Endothelial cell of umbilical vein (primary cell): ENCODE measurements at regions not wholly inside any gene's neighbourhood (a gene's known extent, or its start where the extent isn't known, plus 50 kb on each side); places are given as distances from the start of the nearest gene placed in this dataset.

Experiments
- BruUV-seq: library from RNA; stranded (reverse); fragments of 400-500 nt; replicated peaks from 2 replicates; lab custom pipeline; 2021; lab: Mats Ljungman, UMichigan
- CTCF ChIA-PET: fragments of 300-600, 350-600 bp; sonication (Branson Sonifier 250); formaldehyde crosslinking; loops from one replicate; lab custom pipeline; 2021; ENCODE audit warnings: antibody characterized with exemption, inconsistent platforms; lab: Charles Lee
- POLR2A ChIA-PET: fragments of 300-600, 350-600 bp; sonication (Branson Sonifier 250); formaldehyde crosslinking; loops from one replicate; lab custom pipeline; 2021; ENCODE audit warnings: antibody characterized with exemption, inconsistent platforms; lab: Charles Lee
- DNase-seq: peaks from one replicate; pipeline ENCODE4 v3.0.0-alpha.2; 2011; ENCODE audit warnings: low read depth, low spot score
- FAIRE-seq: peaks from 2 replicates; lab custom pipeline; 2011; peaks lifted over from hg19 to GRCh38; lab: Jason Lieb, UNC
- H2AFZ ChIP-seq: 2 replicates; pipeline ENCODE4 v1.6.0; 2012; ENCODE audit warnings: low read depth, low read length, control low read depth, inconsistent platforms
- H3K27ac ChIP-seq: 2 replicates; pipeline ENCODE4 v1.5.1; 2011; ENCODE audit warnings: low read depth, mild to moderate bottlenecking, control low read depth, low read length, moderate library complexity; ENCODE audit not compliant: insufficient read depth
- H3K27me3 ChIP-seq, 2 experiments: 2 replicates each; pipeline versions ENCODE4 v1.6.0 to v1.6.1; 2011; ENCODE audit warnings: low read length in 2 of 2, mixed read lengths in 1 of 2; ENCODE audit not compliant: control insufficient read depth in 2 of 2, insufficient read depth in 2 of 2
- H3K36me3 ChIP-seq, 2 experiments: 2 replicates in 1 of 2; 3 replicates in 1 of 2; pipeline ENCODE4 v1.5.1; 2011; ENCODE audit warnings: low read length in 2 of 2, mild to moderate bottlenecking in 1 of 2, moderate library complexity in 1 of 2; ENCODE audit not compliant: control insufficient read depth in 2 of 2, insufficient read depth in 2 of 2; ENCODE audit errors: extremely low read depth in 1 of 2
- H3K4me1 ChIP-seq: 3 replicates; pipeline ENCODE4 v1.5.1; 2011; ENCODE audit warnings: mild to moderate bottlenecking, low read length; ENCODE audit not compliant: control insufficient read depth, insufficient read depth; ENCODE audit errors: extremely low read depth
- H3K4me2 ChIP-seq: 2 replicates; pipeline ENCODE4 v1.6.1; 2011; ENCODE audit warnings: low read length, control low read depth, mixed read lengths; ENCODE audit not compliant: insufficient read depth
- H3K4me3 ChIP-seq, 3 experiments: fragments of 200-600 bp in 1 of 3; sonication (generic), shearing (Covaris generic) in 1 of 3; replicated peaks in 1 of 3; 2 replicates each; pipeline ENCODE4 v1.5.1; 2011 to 2016; ENCODE audit warnings: control low read depth in 3 of 3, low read length in 3 of 3, mild to moderate bottlenecking in 2 of 3, inconsistent platforms in 1 of 3, low read depth in 1 of 3, moderate library complexity in 1 of 3; ENCODE audit not compliant: insufficient read depth in 1 of 3
- H3K79me2 ChIP-seq: 2 replicates; pipeline ENCODE4 v1.6.0; 2012; ENCODE audit warnings: low read length, inconsistent platforms; ENCODE audit not compliant: control insufficient read depth, insufficient read depth
- H3K9ac ChIP-seq: replicated peaks from 2 replicates; pipeline ENCODE3; 2011; ENCODE audit warnings: low read length, control low read depth; ENCODE audit not compliant: insufficient read depth; ENCODE audit errors: extremely low read depth
- H3K9me1 ChIP-seq: replicated peaks from 3 replicates; pipeline ENCODE4 v1.6.0; 2011; ENCODE audit warnings: mild to moderate bottlenecking, low read length; ENCODE audit not compliant: control insufficient read depth, insufficient read depth; ENCODE audit errors: extremely low read depth
- H3K9me3 ChIP-seq: replicated peaks from 2 replicates; pipeline ENCODE4 v1.5.1; 2012; ENCODE audit warnings: low read length, inconsistent platforms; ENCODE audit not compliant: control insufficient read depth, insufficient read depth
- H4K20me1 ChIP-seq: replicated peaks from 2 replicates; pipeline ENCODE3; 2011; ENCODE audit warnings: mild to moderate bottlenecking, low read length; ENCODE audit not compliant: control insufficient read depth, insufficient read depth; ENCODE audit errors: extremely low read depth
- CTCF ChIP-seq, 2 donors: IDR thresholded peaks; 1 replicate in 1 of 2; 2 replicates in 1 of 2; pipeline ENCODE4 v1.5.1; 2011; ENCODE audit warnings: low read length in 2 of 2, mild to moderate bottlenecking in 2 of 2, moderate library complexity in 2 of 2, control low read depth in 1 of 2, inconsistent platforms in 1 of 2, low read depth in 1 of 2; ENCODE audit not compliant: insufficient read depth in 1 of 2; ENCODE audit errors: extremely low read depth in 1 of 2
- EZH2 ChIP-seq: IDR thresholded peaks from 2 replicates; pipeline ENCODE4 v1.6.1; 2012; ENCODE audit warnings: borderline replicate concordance, low read depth, mild to moderate bottlenecking, moderate library complexity, low read length, inconsistent platforms; ENCODE audit not compliant: severe bottlenecking
- FOS ChIP-seq: IDR thresholded peaks from 2 replicates; pipeline ENCODE4 v1.6.1; 2011; ENCODE audit warnings: mild to moderate bottlenecking, low read length, moderate library complexity, borderline replicate concordance; ENCODE audit not compliant: insufficient read depth
- GATA2 ChIP-seq: IDR thresholded peaks from 2 replicates; pipeline ENCODE4 v1.7.0; 2011; ENCODE audit warnings: low read depth, mild to moderate bottlenecking, moderate library complexity, mixed read lengths, low read length; ENCODE audit not compliant: insufficient read length, insufficient read depth
- JUN ChIP-seq: IDR thresholded peaks from 2 replicates; pipeline ENCODE4 v1.6.1; 2011; ENCODE audit warnings: borderline replicate concordance, low read depth; ENCODE audit not compliant: insufficient read length, insufficient read depth
- MYC ChIP-seq: IDR thresholded peaks from one replicate; pipeline ENCODE4 v1.6.1; 2011; ENCODE audit warnings: mild to moderate bottlenecking, low read depth, low read length
- POLR2A ChIP-seq: IDR thresholded peaks from 2 replicates; pipeline ENCODE4 v1.6.1; 2012; ENCODE audit warnings: low read depth, mild to moderate bottlenecking, control low read depth, low read length
- POLR2AphosphoS5 ChIP-seq: IDR thresholded peaks from 2 replicates; pipeline ENCODE4 v1.6.1; 2012; ENCODE audit warnings: low read depth, mild to moderate bottlenecking, control low read depth, low read length, moderate library complexity; ENCODE audit not compliant: insufficient read depth
- dilution Hi-C: fragments of 300-500 bp; cut with MboI; formaldehyde crosslinking; loops from one replicate; pipeline ENCODE4 v1.15.0; 2019; ENCODE audit warnings: low sequenced_read_pairs; ENCODE audit not compliant: extremely low pct_ligation_motif_present
- intact Hi-C: fragments of 100-400 bp; cut with micrococcal nuclease; formaldehyde crosslinking; loops from one replicate; pipeline ENCODE4 v1.10.0; 2022
- TF ChIP-seq, protein P1 (sequence below): IDR thresholded peaks from 2 replicates; pipeline ENCODE4 v1.6.1; 2011; ENCODE audit not compliant: insufficient read depth, insufficient read length

DNA sequence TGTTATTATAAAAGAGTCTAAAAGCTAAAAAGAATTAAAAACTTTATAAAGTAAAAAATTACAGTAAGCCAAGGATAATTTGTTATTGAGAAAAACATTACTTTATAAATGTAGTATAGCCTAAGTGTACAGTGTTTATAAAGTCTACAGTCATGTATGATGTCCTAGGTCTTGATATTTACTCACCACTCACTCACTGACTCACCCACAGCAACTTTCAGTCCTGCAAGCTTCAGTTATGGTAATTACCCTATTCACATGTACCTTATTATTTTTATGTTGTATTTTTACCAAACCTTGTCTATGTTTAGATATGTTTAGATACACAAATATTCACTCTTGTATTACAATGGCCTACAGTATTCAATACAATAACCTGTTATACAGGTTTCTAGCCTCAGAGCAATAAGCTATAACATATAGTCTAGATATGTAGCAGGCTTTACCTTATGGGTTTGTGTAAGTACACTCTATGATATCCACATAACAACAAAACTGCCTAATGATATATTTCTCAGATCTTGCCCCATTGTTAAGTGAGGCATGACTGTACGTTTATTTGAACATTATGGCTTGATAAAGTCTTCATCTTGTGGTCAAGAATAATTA, 113.7 kb upstream of the KITLG start:
- dilution Hi-C loops (no loop called here), intact Hi-C loops (no loop called here)
- no peak overlapping the region for H2AFZ ChIP-seq
- H3K9ac ChIP-seq = no peak overlapping the region
- H3K4me1 ChIP-seq = no peaks in the 10 kb centered on the region
- no peak overlapping the region for H3K4me3 ChIP-seq
- no peak overlapping the region for H3K27ac ChIP-seq
- no peaks in the 10 kb centered on the region for H3K79me2 ChIP-seq
- DNase-seq (no peak), FAIRE-seq (no peak)
- CTCF ChIA-PET = no interaction called here
- no peaks in the 10 kb centered on the region for H4K20me1 ChIP-seq
- no peak overlapping the region for H3K4me2 ChIP-seq
- TF ChIP-seq, protein P1, sequence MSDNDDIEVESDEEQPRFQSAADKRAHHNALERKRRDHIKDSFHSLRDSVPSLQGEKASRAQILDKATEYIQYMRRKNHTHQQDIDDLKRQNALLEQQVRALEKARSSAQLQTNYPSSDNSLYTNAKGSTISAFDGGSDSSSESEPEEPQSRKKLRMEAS = no peak
- TF ChIP-seq POLR2AphosphoS5 (no peak), MYC (no peak), JUN (no peak), CTCF (IDR thresholded peaks at IDR 0.05; ENCODE audit: extremely low read depth in 1 of 2, insufficient read depth in 1 of 2, low read depth in 1 of 2, low read length in 2 of 2) (no peak), POLR2A (no peak), EZH2 (no peak), GATA2 (no peak), FOS (no peak)
- BruUV-seq = no TSS peak
- no peaks in the 10 kb centered on the region for H3K36me3 ChIP-seq
- no peaks in the 10 kb centered on the region for H3K9me1 ChIP-seq
- POLR2A ChIA-PET = no interaction called here
- no peaks in the 10 kb centered on the region for H3K9me3 ChIP-seq
- no peaks in the 10 kb centered on the region for H3K27me3 ChIP-seq
